HEK293 (cell line): ENCODE measurements at regions not wholly inside any gene's neighbourhood (a gene's known extent, or its start where the extent isn't known, plus 50 kb on each side); places are given as distances from the start of the nearest gene placed in this dataset.

Source experiments
- CTCF ChIP-seq: fragments of 450-650 bp; formaldehyde crosslinking; IDR thresholded peaks from 2 replicates; pipeline ENCODE4 v1.5.1; 2016; ENCODE audit warnings: missing biosample characterization, missing genetic modification characterization
- KLF10 ChIP-seq: fragments of 450-650 bp; IDR thresholded peaks from 2 replicates; pipeline ENCODE4 v1.5.1; 2018; ENCODE audit warnings: missing biosample characterization, mild to moderate bottlenecking, missing genetic modification characterization
- ZBTB20 ChIP-seq: fragments of 450-650 bp; formaldehyde crosslinking; IDR thresholded peaks from 2 replicates; pipeline ENCODE4 v1.5.1; 2016; ENCODE audit warnings: missing biosample characterization, missing genetic modification characterization
- ZNF10 ChIP-seq: fragments of 450-650 bp; formaldehyde crosslinking; IDR thresholded peaks from 2 replicates; pipeline ENCODE4 v1.5.1; 2017; ENCODE audit warnings: missing biosample characterization, missing genetic modification characterization
- ZNF341 ChIP-seq: fragments of 450-650 bp; formaldehyde crosslinking; IDR thresholded peaks from 2 replicates; pipeline ENCODE4; 2016; ENCODE audit warnings: low read depth, missing biosample characterization, missing genetic modification characterization

GRCh38 chr11:70743329-70743728, 345.0 kb downstream of the CTTN start:
- no peak for TF ChIP-seq ZNF10
- TF ChIP-seq ZBTB20 (tag by site-specific recombination), result no peak
- TF ChIP-seq ZNF341 (tag by site-specific recombination), result no peak
- no peak for TF ChIP-seq KLF10 (tag by site-specific recombination)
- no peak for TF ChIP-seq CTCF (tag by site-specific recombination)
